Tibial artery (tissue), 4 donors: ENCODE measurements at regions not wholly inside any gene's neighbourhood (a gene's known extent, or its start where the extent isn't known, plus 50 kb on each side); places are given as distances from the start of the nearest gene placed in this dataset.

Experiments
- DNase-seq, 2 donors: peaks; one replicate each; pipeline ENCODE4 v3.0.0-alpha.2; 2019
- H3K27ac ChIP-seq, 2 donors: fragments of 200-600 bp; sonication (generic) in 1 of 2; 1 replicate in 1 of 2; 2 replicates in 1 of 2; pipeline ENCODE4 v1.5.1; 2018 to 2019; ENCODE audit warnings: mild to moderate bottlenecking in 1 of 2
- H3K27me3 ChIP-seq, 2 donors: fragments of 200-600 bp; sonication (generic) in 1 of 2; one replicate each; pipeline versions ENCODE4 v1.5.1 to v1.6.0; 2016 to 2019
- H3K36me3 ChIP-seq, 3 donors: fragments of 200-600 bp; sonication (generic) in 2 of 3; one replicate each; pipeline ENCODE4 v1.5.1; 2016 to 2019; ENCODE audit warnings: mild to moderate bottlenecking in 2 of 3
- H3K4me1 ChIP-seq, 4 donors: fragments of 200-600 bp; sonication (generic) in 2 of 4; 1 replicate in 3 of 4; 2 replicates in 1 of 4; pipeline ENCODE4 v1.5.1; 2016 to 2019
- H3K4me3 ChIP-seq, 2 donors: fragments of 200-600 bp; sonication (generic) in 1 of 2; 1 replicate in 1 of 2; 2 replicates in 1 of 2; pipeline ENCODE4 v1.5.1; 2018 to 2019; ENCODE audit warnings: mild to moderate bottlenecking in 2 of 2
- H3K9me3 ChIP-seq, 3 donors: fragments of 200-600 bp; sonication (generic) in 1 of 3; one replicate each; pipeline ENCODE4 v1.5.1; 2016 to 2019
- CTCF ChIP-seq, 2 experiments: fragments of 200-600 bp in 1 of 2; fragments of 450-650 bp in 1 of 2; IDR thresholded peaks; one replicate each; pipeline ENCODE4 v1.5.1; 2017 to 2019; ENCODE audit warnings: antibody characterized with exemption in 2 of 2, mild to moderate bottlenecking in 1 of 2, moderate library complexity in 1 of 2
- intact Hi-C: fragments of 100-400 bp; cut with DNase I; formaldehyde crosslinking; loops from one replicate; pipeline ENCODE4 v1.15.0; 2023; ENCODE audit warnings: low total_unique reads

GRCh38 chr7:121745856-121746255, 127.1 kb upstream of the PTPRZ1 start:
- no peak for DNase-seq
- Histone ChIP-seq H3K4me1 (no peaks in the 10 kb centered on the region), H3K9me3 (no peaks in the 10 kb centered on the region), H3K36me3 (no peaks in the 10 kb centered on the region), H3K4me3 (no peak overlapping the region), H3K27ac (no peak overlapping the region), H3K27me3 (no peaks in the 10 kb centered on the region)
- intact Hi-C loops: no loop called here
- no peak for TF ChIP-seq CTCF (IDR thresholded peaks at IDR 0.05)

GRCh38 chr7:121744877-121745276, 128.1 kb upstream of the PTPRZ1 start:
- TF ChIP-seq CTCF (IDR thresholded peaks at IDR 0.05): no peak
- Histone ChIP-seq H3K36me3 (no peaks in the 10 kb centered on the region), H3K27me3 (no peaks in the 10 kb centered on the region), H3K9me3 (no peaks in the 10 kb centered on the region), H3K4me3 (no peak overlapping the region), H3K4me1 (no peaks in the 10 kb centered on the region), H3K27ac (no peak overlapping the region)
- intact Hi-C loops: no loop called here
- no peak for DNase-seq

- intact Hi-C loops: no loop called here
- no peak overlapping the region for H3K27ac ChIP-seq
- no peak for DNase-seq
- no peaks in the 10 kb centered on the region for H3K27me3 ChIP-seq
- TF ChIP-seq CTCF (IDR thresholded peaks at IDR 0.05): no peak
- no peaks in the 10 kb centered on the region for H3K4me1 ChIP-seq
- no peak overlapping the region for H3K4me3 ChIP-seq
- no peaks in the 10 kb centered on the region for H3K36me3 ChIP-seq
- H3K9me3 ChIP-seq: no peaks in the 10 kb centered on the region
Measured at GRCh38 chr7:121744319-121744718, 128.6 kb upstream of the PTPRZ1 start.

GRCh38 chr7:121741896-121742295, 131.1 kb upstream of the PTPRZ1 start:
- H3K27ac ChIP-seq: no peak overlapping the region
- H3K27me3 ChIP-seq: no peaks in the 10 kb centered on the region
- no peak for DNase-seq
- no peak overlapping the region for H3K4me3 ChIP-seq
- no peak for TF ChIP-seq CTCF (IDR thresholded peaks at IDR 0.05)
- H3K9me3 ChIP-seq: no peaks in the 10 kb centered on the region
- intact Hi-C loops: no loop called here
- H3K36me3 ChIP-seq: no peaks in the 10 kb centered on the region
- no peaks in the 10 kb centered on the region for H3K4me1 ChIP-seq

- no peak for TF ChIP-seq CTCF (IDR thresholded peaks at IDR 0.05)
- intact Hi-C loops: no loop called here
- H3K4me1 ChIP-seq: no peaks in the 10 kb centered on the region
Measured at GRCh38 chr7:121739465-121739864, 133.5 kb upstream of the PTPRZ1 start.

GRCh38 chr7:121730869-121731268, 142.1 kb upstream of the PTPRZ1 start:
- peaks cover 2 to 6% (median 4%) of the 10 kb centered on the region in 3 donors for H3K9me3 ChIP-seq
- TF ChIP-seq CTCF (IDR thresholded peaks at IDR 0.05): no peak
- DNase-seq: no peak
- intact Hi-C loops: no loop called here
- H3K4me1 ChIP-seq: no peaks in the 10 kb centered on the region
- H3K36me3 ChIP-seq: no peaks in the 10 kb centered on the region
- H3K27ac ChIP-seq: no peak overlapping the region
- H3K27me3 ChIP-seq: no peaks in the 10 kb centered on the region
- no peak overlapping the region for H3K4me3 ChIP-seq

More at GRCh38 chr7:121739465-121739864, 133.5 kb upstream of the PTPRZ1 start:
- H3K4me3 ChIP-seq: no peak overlapping the region
- H3K9me3 ChIP-seq: no peaks in the 10 kb centered on the region
- no peak for DNase-seq
- H3K27ac ChIP-seq: no peak overlapping the region
- no peaks in the 10 kb centered on the region for H3K27me3 ChIP-seq
- no peaks in the 10 kb centered on the region for H3K36me3 ChIP-seq
